Activated naive CD8-positive, alpha-beta T cell treated with anti-CD3 and anti-CD28 coated beads, Interleukin-2, amount 50 U/mL, for 24 hours (primary cell): ENCODE measurements at regions not wholly inside any gene's neighbourhood (a gene's known extent, or its start where the extent isn't known, plus 50 kb on each side); places are given as distances from the start of the nearest gene placed in this dataset.

ENCODE experiments used
- ATAC-seq: fragments of 150-1000 bp; cut with Tn5 transposase; one replicate; pipeline ENCODE4 v1.10.0; 2021
- DNase-seq: peaks from one replicate; pipeline ENCODE4 v3.0.0; 2021
- H3K27ac Mint-ChIP-seq: one replicate; pipeline ENCODE4 v1.8.0; 2021; ENCODE audit warnings: mild to moderate bottlenecking, mixed read lengths
- H3K27me3 Mint-ChIP-seq: one replicate; pipeline ENCODE4 v1.8.0; 2021; ENCODE audit warnings: mixed read lengths
- H3K36me3 Mint-ChIP-seq: one replicate; pipeline ENCODE4 v1.8.0; 2021; ENCODE audit warnings: low read depth, mixed read lengths
- H3K4me1 Mint-ChIP-seq: one replicate; pipeline ENCODE4 v1.8.0; 2021; ENCODE audit warnings: mixed read lengths
- H3K4me3 Mint-ChIP-seq: one replicate; pipeline ENCODE4 v1.8.0; 2021; ENCODE audit warnings: mild to moderate bottlenecking, moderate library complexity, mixed read lengths
- H3K9me3 Mint-ChIP-seq: one replicate; pipeline ENCODE4 v1.8.0; 2021; ENCODE audit warnings: mixed read lengths

- no peaks in the 10 kb centered on the region for H3K36me3 Mint-ChIP-seq
- no peaks in the 10 kb centered on the region for H3K4me1 Mint-ChIP-seq
- H3K27ac Mint-ChIP-seq = no peak overlapping the region
- ATAC-seq = no peak
- no peak overlapping the region for H3K4me3 Mint-ChIP-seq
- peaks cover 4% of the 10 kb centered on the region for H3K27me3 Mint-ChIP-seq
- H3K9me3 Mint-ChIP-seq = no peaks in the 10 kb centered on the region
- DNase-seq = no peak
Measured at GRCh38 chr7:47042669-47043068, 539.2 kb downstream of the TNS3 start.

- Mint-ChIP-seq H3K27ac (no peak overlapping the region), H3K9me3 (no peaks in the 10 kb centered on the region), H3K36me3 (no peaks in the 10 kb centered on the region), H3K4me1 (no peaks in the 10 kb centered on the region), H3K4me3 (no peak overlapping the region), H3K27me3 (peaks cover 4% of the 10 kb centered on the region)
- DNase-seq (no peak), ATAC-seq (no peak)
Measured at GRCh38 chr7:47040795-47041347, 541.0 kb downstream of the TNS3 start.

- no peaks in the 10 kb centered on the region for H3K9me3 Mint-ChIP-seq
- no peak overlapping the region for H3K27ac Mint-ChIP-seq
- H3K27me3 Mint-ChIP-seq = peaks cover 4% of the 10 kb centered on the region
- ATAC-seq (no peak), DNase-seq (no peak)
- H3K36me3 Mint-ChIP-seq = no peaks in the 10 kb centered on the region
- H3K4me1 Mint-ChIP-seq = no peaks in the 10 kb centered on the region
- no peak overlapping the region for H3K4me3 Mint-ChIP-seq
Measured at GRCh38 chr7:47039904-47040303, 542.0 kb downstream of the TNS3 start.

GRCh38 chr7:47039089-47039648 lies 542.7 kb downstream of the TNS3 start:
- H3K9me3 Mint-ChIP-seq = no peaks in the 10 kb centered on the region
- H3K4me3 Mint-ChIP-seq = no peak overlapping the region
- no peaks in the 10 kb centered on the region for H3K4me1 Mint-ChIP-seq
- peaks cover 4% of the 10 kb centered on the region for H3K27me3 Mint-ChIP-seq
- no peak overlapping the region for H3K27ac Mint-ChIP-seq
- ATAC-seq (no peak), DNase-seq (no peak)
- H3K36me3 Mint-ChIP-seq = no peaks in the 10 kb centered on the region

GRCh38 chr7:47038621-47039020 lies 543.3 kb downstream of the TNS3 start:
- DNase-seq (no peak), ATAC-seq (no peak)
- Mint-ChIP-seq H3K27ac (no peak overlapping the region), H3K4me1 (no peaks in the 10 kb centered on the region), H3K4me3 (no peak overlapping the region), H3K36me3 (no peaks in the 10 kb centered on the region), H3K9me3 (no peaks in the 10 kb centered on the region), H3K27me3 (peaks cover 4% of the 10 kb centered on the region)

DNA sequence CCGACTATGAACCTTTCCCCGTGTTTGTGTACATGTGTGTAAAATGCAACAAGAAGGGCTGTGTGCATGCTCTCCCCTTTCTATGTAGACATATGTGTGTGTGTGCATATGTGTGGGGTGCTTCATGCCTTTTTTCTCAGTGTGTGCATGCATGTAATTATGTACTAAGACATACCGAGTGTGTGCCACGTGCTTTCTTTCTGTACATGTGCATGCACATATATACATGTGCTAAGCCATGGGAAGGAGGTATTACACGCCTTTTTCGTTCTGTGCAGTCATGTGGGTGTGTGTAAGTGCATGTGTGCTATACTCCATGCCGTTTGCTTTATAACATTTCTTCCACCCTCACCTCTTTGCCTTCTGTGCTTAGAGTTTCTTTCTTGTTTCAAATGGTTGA lies 544.3 kb downstream of the TNS3 start:
- DNase-seq (no peak), ATAC-seq (no peak)
- Mint-ChIP-seq H3K27ac (no peak overlapping the region), H3K4me1 (no peaks in the 10 kb centered on the region), H3K4me3 (no peak overlapping the region), H3K27me3 (peaks cover 4% of the 10 kb centered on the region), H3K9me3 (no peaks in the 10 kb centered on the region), H3K36me3 (no peaks in the 10 kb centered on the region)

DNA sequence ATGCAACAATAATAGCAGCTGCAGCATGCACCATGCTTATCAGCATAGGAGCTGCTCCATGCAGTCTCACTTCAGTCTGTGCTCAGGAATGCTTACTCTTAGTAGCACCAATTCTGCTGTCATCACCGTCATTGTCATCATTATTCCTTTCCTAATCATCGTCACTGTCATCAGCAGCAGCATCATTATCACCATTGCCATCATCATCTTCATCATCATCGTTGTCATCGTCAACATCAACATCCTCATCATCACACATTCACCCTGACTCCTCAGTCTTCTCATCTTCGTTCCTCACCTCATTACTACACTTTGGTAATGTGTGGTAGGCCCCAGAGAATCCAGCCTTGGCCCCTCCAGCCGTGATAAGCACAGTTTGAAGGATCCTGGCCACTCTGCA lies 545.0 kb downstream of the TNS3 start:
- H3K4me1 Mint-ChIP-seq = no peaks in the 10 kb centered on the region
- no peak overlapping the region for H3K27ac Mint-ChIP-seq
- no peaks in the 10 kb centered on the region for H3K27me3 Mint-ChIP-seq
- DNase-seq (no peak), ATAC-seq (no peak)
- no peak overlapping the region for H3K4me3 Mint-ChIP-seq
- no peaks in the 10 kb centered on the region for H3K9me3 Mint-ChIP-seq
- no peaks in the 10 kb centered on the region for H3K36me3 Mint-ChIP-seq

DNA sequence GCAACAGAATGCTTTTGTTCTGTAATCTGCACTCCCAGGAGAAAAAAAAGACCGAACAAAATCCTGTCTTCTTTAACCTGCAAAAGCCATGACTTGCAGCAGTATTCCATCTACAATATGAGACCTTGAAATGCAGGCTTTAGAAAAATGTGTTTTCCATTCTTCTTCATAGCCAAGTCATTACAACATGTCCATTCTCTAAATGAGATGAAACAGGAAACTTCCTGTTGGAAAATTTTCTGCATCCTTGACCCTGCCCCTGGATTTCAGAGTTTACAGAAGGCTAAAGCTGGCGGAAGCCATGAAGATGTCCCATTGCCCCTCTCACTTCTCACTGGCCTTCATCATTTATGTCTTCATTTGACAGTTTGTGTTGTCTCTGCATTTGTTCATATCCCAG lies 546.4 kb downstream of the TNS3 start:
- Mint-ChIP-seq H3K36me3 (no peaks in the 10 kb centered on the region), H3K9me3 (no peaks in the 10 kb centered on the region), H3K4me3 (no peak overlapping the region), H3K27ac (no peak overlapping the region), H3K4me1 (no peaks in the 10 kb centered on the region), H3K27me3 (no peaks in the 10 kb centered on the region)
- ATAC-seq = no peak
- DNase-seq = no peak

DNA sequence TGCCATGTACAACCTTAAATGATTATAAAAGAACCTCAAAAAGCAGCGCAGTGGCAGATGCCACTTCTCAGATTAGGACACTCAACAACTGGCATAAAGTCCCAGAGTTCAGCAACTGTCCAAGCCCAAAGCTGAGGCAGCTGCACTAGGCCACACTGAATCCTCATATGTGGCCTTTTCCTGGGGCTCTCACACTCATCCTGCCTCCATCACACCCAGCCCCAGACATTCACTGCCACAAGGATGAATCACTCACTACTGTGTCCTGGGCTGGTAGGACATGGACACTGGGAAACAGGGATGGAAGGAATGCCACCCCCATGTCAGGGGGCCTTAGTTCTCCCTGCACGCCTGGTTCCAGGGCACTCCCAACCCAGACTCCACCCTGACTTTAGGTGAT lies 547.7 kb downstream of the TNS3 start:
- H3K9me3 Mint-ChIP-seq = no peaks in the 10 kb centered on the region
- ATAC-seq (no peak), DNase-seq (no peak)
- no peaks in the 10 kb centered on the region for H3K4me1 Mint-ChIP-seq
- H3K36me3 Mint-ChIP-seq = no peaks in the 10 kb centered on the region
- H3K27ac Mint-ChIP-seq = no peak overlapping the region
- no peak overlapping the region for H3K4me3 Mint-ChIP-seq
- H3K27me3 Mint-ChIP-seq = no peaks in the 10 kb centered on the region

GRCh38 chr7:47032536-47032908 lies 549.4 kb downstream of the TNS3 start:
- Mint-ChIP-seq H3K4me3 (no peak overlapping the region), H3K4me1 (no peaks in the 10 kb centered on the region), H3K9me3 (no peaks in the 10 kb centered on the region), H3K27me3 (no peaks in the 10 kb centered on the region), H3K36me3 (no peaks in the 10 kb centered on the region), H3K27ac (no peak overlapping the region)
- DNase-seq = no peak
- ATAC-seq = no peak

GRCh38 chr7:47031786-47032535 lies 550.0 kb downstream of the TNS3 start:
- DNase-seq (no peak), ATAC-seq (no peak)
- H3K27ac Mint-ChIP-seq = no peak overlapping the region
- H3K4me1 Mint-ChIP-seq = no peaks in the 10 kb centered on the region
- no peaks in the 10 kb centered on the region for H3K36me3 Mint-ChIP-seq
- H3K9me3 Mint-ChIP-seq = no peaks in the 10 kb centered on the region
- no peaks in the 10 kb centered on the region for H3K27me3 Mint-ChIP-seq
- H3K4me3 Mint-ChIP-seq = no peak overlapping the region

- ATAC-seq = no peak
- Mint-ChIP-seq H3K27ac (no peak overlapping the region), H3K27me3 (no peaks in the 10 kb centered on the region)
Measured at GRCh38 chr7:47028284-47028683, 553.6 kb downstream of the TNS3 start.

DNA sequence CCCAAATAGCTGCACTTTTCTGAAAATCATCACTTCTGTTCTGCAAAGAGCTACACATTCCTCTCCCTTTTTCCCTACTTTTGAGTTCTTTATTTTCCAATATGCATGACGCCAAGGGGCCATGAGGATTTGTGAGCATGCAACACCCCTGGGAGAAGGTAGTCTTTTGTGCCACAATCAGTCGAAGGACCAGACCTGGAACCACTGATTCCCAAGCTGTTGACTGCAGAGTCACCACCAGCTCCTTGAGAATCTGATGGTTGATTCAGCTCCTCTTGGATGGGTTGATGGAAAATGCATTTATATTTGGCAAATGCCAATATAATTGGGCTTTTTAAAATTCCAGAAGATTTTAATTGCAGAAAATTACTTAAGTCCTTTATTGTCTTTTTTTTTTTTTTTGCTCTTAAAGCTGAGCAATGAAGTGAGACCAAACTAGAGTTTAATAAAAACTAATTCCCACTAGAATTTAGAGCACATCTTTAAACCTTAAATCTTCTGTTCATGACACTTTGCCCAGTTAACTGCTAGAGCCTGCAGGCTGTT lies 554.1 kb downstream of the TNS3 start:
- H3K9me3 Mint-ChIP-seq = no peaks in the 10 kb centered on the region
- H3K4me1 Mint-ChIP-seq = no peaks in the 10 kb centered on the region
- H3K27me3 Mint-ChIP-seq = peaks cover 1% of the 10 kb centered on the region
- H3K4me3 Mint-ChIP-seq = no peak overlapping the region
- H3K36me3 Mint-ChIP-seq = no peaks in the 10 kb centered on the region
- ATAC-seq (no peak), DNase-seq (no peak)
- no peak overlapping the region for H3K27ac Mint-ChIP-seq

More at GRCh38 chr7:47028284-47028683, 553.6 kb downstream of the TNS3 start:
- H3K4me1 Mint-ChIP-seq = no peaks in the 10 kb centered on the region
- H3K9me3 Mint-ChIP-seq = no peaks in the 10 kb centered on the region
- no peak for DNase-seq
- H3K36me3 Mint-ChIP-seq = no peaks in the 10 kb centered on the region
- H3K4me3 Mint-ChIP-seq = no peak overlapping the region

- H3K9me3 Mint-ChIP-seq = no peaks in the 10 kb centered on the region
- DNase-seq (no peak), ATAC-seq (no peak)
- no peaks in the 10 kb centered on the region for H3K4me1 Mint-ChIP-seq
- no peaks in the 10 kb centered on the region for H3K36me3 Mint-ChIP-seq
- H3K27me3 Mint-ChIP-seq = peaks cover 1% of the 10 kb centered on the region
- H3K4me3 Mint-ChIP-seq = no peak overlapping the region
- H3K27ac Mint-ChIP-seq = no peak overlapping the region
Measured at GRCh38 chr7:47026780-47027361, 555.0 kb downstream of the TNS3 start.

- Mint-ChIP-seq H3K36me3 (no peaks in the 10 kb centered on the region), H3K27me3 (peaks cover 1% of the 10 kb centered on the region), H3K4me1 (no peaks in the 10 kb centered on the region), H3K4me3 (no peak overlapping the region), H3K27ac (no peak overlapping the region), H3K9me3 (peaks cover 7% of the 10 kb centered on the region)
- no peak for DNase-seq
- ATAC-seq = no peak
Measured at GRCh38 chr7:47024991-47025390, 556.9 kb downstream of the TNS3 start.
